Breast epithelium (tissue), 3 donors: ENCODE measurements at regions not wholly inside any gene's neighbourhood (a gene's known extent, or its start where the extent isn't known, plus 50 kb on each side); places are given as distances from the start of the nearest gene placed in this dataset.

Experiments
- POLR2A ChIP-seq: fragments of 450-650 bp; IDR thresholded peaks from one replicate; pipeline ENCODE4 v1.6.1; 2016; ENCODE audit warnings: antibody characterized with exemption, mild to moderate bottlenecking, moderate library complexity
- POLR2AphosphoS5 ChIP-seq, 3 donors: sonication (generic); formaldehyde crosslinking; IDR thresholded peaks; one replicate each; pipeline ENCODE4 v1.6.1; 2017; ENCODE audit warnings: antibody characterized with exemption in 3 of 3

DNA sequence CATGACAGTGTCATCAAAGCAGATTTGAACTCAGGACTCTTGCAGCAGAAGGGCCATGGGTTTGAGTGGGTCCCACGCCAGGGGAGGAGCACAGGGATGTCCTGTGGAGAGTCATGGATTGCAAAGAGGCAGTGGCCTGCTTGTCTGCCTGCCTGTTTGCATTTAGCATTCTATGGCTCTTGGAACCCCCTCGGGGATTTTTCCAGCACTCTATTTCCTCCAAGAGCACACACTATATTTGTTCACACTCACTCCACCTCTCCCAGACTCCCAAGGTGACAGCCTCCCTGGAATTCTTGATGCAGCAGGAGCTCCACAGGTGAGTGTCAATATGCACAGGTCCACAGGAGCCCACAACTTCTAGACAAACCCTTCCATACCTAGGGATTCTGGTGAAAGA, 73.1 kb upstream of the LRRN2 start:
- TF ChIP-seq POLR2AphosphoS5 (IDR thresholded peaks at IDR 0.05): no peak
- TF ChIP-seq POLR2A: no peak
